MG63 (cell line): ENCODE measurements at regions not wholly inside any gene's neighbourhood (a gene's known extent, or its start where the extent isn't known, plus 50 kb on each side); places are given as distances from the start of the nearest gene placed in this dataset.

Source experiments
- DNase-seq: peaks from one replicate; pipeline ENCODE4 v3.0.0-alpha.2; 2020
- H3K27me3 ChIP-seq: fragments of 250-450 bp; sonication (Bioruptor Pico); 2 replicates; pipeline ENCODE4 v1.5.1; 2020; ENCODE audit warnings: mild to moderate bottlenecking, moderate library complexity
- H3K36me3 ChIP-seq: fragments of 250-450 bp; sonication (Bioruptor Pico); 2 replicates; pipeline ENCODE4 v1.5.1; 2020; ENCODE audit warnings: mild to moderate bottlenecking, moderate library complexity
- H3K4me3 ChIP-seq: fragments of 250-450 bp; sonication (Bioruptor Pico); 2 replicates; pipeline ENCODE4 v1.5.1; 2020; ENCODE audit warnings: mild to moderate bottlenecking, moderate library complexity
- H3K9me3 ChIP-seq: fragments of 250-450 bp; sonication (Bioruptor Pico); 2 replicates; pipeline ENCODE4 v1.5.1; 2020; ENCODE audit warnings: mild to moderate bottlenecking, moderate library complexity

DNA sequence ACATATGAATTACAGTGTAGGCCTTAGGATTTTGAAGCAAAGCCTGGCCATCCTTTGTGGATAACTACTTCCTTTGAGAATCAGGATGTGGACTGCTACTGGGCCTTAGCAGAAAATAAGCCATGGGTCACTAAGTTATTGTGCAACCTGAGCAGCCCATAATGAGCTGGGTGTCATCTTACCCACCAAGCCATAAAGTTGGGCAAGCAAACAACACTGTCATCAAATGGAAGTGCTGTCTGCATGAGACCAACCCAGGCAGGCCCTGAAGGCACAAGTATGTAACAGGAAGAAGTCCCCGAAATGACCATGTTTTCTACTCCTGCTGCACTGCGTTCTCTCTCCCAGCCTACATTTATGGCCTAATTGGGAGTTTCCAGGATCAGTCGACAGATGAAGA lies 205.6 kb upstream of the GGTLC1 start:
- H3K27me3 ChIP-seq: no peaks in the 10 kb centered on the region
- H3K4me3 ChIP-seq: no peak overlapping the region
- H3K9me3 ChIP-seq: no peaks in the 10 kb centered on the region
- no peak for DNase-seq
- no peaks in the 10 kb centered on the region for H3K36me3 ChIP-seq

- H3K4me3 ChIP-seq: no peak overlapping the region
- DNase-seq: no peak
- no peaks in the 10 kb centered on the region for H3K9me3 ChIP-seq
- H3K27me3 ChIP-seq: no peaks in the 10 kb centered on the region
- no peaks in the 10 kb centered on the region for H3K36me3 ChIP-seq
Observed at GRCh38 chr20:24190905-24191304, 202.3 kb upstream of the GGTLC1 start.

GRCh38 chr20:24185791-24186190 lies 197.2 kb upstream of the GGTLC1 start:
- no peaks in the 10 kb centered on the region for H3K9me3 ChIP-seq
- H3K4me3 ChIP-seq: no peak overlapping the region
- H3K36me3 ChIP-seq: no peaks in the 10 kb centered on the region
- no peaks in the 10 kb centered on the region for H3K27me3 ChIP-seq
- no peak for DNase-seq

DNA sequence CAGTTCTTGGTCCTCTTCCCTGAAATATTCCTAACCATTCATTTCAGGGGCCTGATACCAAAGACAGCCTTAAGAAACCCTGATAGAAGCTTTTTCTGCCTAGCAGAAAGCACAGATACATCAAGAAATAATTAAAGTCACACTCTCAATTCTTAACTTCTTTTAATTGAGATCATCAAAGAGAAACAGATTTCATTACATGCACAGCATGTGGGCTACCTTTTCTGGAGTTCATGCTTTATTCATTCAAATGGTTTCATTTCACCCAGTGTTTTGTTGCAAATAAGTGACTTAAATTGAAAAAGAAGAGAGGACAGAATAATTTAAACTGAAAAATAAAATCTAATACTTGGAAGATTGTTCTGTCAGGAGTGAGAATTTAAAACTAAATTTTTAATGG lies 192.6 kb upstream of the GGTLC1 start:
- H3K4me3 ChIP-seq: no peak overlapping the region
- no peaks in the 10 kb centered on the region for H3K27me3 ChIP-seq
- no peaks in the 10 kb centered on the region for H3K9me3 ChIP-seq
- H3K36me3 ChIP-seq: no peaks in the 10 kb centered on the region
- DNase-seq: no peak

- no peak overlapping the region for H3K4me3 ChIP-seq
- no peak for DNase-seq
Observed at GRCh38 chr20:24169256-24169655, 180.7 kb upstream of the GGTLC1 start.

GRCh38 chr20:24166412-24166811 lies 177.8 kb upstream of the GGTLC1 start:
- Histone ChIP-seq H3K27me3 (no peaks in the 10 kb centered on the region), H3K4me3 (no peak overlapping the region), H3K36me3 (no peaks in the 10 kb centered on the region), H3K9me3 (no peaks in the 10 kb centered on the region)
- no peak for DNase-seq

More at GRCh38 chr20:24169256-24169655, 180.7 kb upstream of the GGTLC1 start:
- no peaks in the 10 kb centered on the region for H3K36me3 ChIP-seq
- H3K27me3 ChIP-seq: no peaks in the 10 kb centered on the region
- H3K9me3 ChIP-seq: peaks cover 8% of the 10 kb centered on the region; the same call in 1 of the 2 replicates

DNA sequence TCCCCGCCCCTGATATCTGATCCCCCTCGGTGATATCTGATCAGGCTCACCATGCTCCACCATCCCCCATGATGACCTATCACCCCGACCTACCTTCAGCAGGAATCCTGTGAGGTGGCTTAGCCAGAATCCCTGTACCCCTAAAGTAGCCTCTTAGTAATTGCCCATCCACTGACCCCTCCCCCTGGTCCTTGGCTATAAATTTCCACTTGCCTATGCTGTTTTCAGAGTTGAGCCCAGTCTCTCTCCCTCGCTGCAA lies 177.5 kb upstream of the GGTLC1 start:
- H3K36me3 ChIP-seq: no peaks in the 10 kb centered on the region
- H3K9me3 ChIP-seq: no peaks in the 10 kb centered on the region
- H3K27me3 ChIP-seq: no peaks in the 10 kb centered on the region
- DNase-seq: no peak
- H3K4me3 ChIP-seq: no peak overlapping the region

DNA sequence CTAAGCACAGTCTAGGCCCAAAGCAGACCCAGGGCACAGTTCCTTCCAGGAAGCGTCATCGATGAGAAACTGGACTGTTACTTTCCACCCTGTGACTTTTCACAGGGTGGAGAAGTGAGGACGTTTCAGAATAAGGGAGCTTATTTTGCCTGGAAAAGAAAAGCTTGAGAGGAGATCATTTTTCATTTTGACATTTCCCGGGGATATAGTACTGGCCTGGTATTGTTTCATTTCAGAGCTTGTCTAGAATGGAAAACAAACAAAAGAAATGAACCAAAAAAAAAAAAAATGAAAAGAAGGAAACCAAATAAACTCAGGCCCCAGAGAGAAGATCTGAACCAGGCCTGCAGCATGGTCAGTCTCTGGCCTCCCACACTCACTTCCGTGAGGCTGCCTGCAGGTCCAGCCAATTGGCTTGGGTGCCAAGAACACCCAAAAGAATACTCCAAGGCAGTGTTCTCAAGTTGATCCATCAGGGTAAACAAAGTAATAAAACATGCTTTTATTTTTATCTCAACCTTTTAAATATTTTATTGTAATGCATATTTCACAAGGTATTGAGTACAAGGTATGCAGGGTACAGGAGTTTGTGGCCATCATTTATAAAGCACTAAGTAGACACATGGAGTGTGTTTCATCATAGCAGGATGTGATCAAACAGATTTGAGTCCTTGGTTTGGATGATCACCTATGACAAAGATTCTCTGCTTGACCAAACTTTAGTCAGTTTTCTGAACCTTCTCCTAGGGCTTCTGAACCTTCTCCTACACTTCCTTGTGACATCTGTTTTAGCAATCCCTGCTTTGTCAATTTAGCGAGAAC lies 176.9 kb upstream of the GGTLC1 start:
- Histone ChIP-seq H3K4me3 (no peak overlapping the region), H3K9me3 (no peaks in the 10 kb centered on the region), H3K36me3 (no peaks in the 10 kb centered on the region), H3K27me3 (no peaks in the 10 kb centered on the region)
- DNase-seq: no peak

DNA sequence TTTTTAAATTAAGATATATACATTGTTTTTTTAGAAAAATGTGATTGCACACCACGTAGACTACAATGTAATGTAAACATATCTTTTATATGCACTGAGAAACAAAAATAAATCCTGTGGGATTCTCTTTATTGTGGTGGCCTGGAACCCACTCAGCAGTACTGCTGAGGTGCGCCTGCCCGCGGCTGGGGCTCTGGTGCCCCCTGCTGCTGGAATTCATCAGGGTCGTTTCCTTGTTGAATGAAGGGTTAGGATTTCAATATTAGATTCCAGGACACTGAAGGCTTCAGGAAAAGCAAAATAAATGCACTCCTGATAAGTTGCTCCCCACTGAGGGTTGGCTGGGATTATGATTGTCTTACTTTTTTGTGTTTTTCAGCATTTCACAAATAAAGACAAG lies 175.8 kb upstream of the GGTLC1 start:
- no peaks in the 10 kb centered on the region for H3K36me3 ChIP-seq
- no peak for DNase-seq
- no peak overlapping the region for H3K4me3 ChIP-seq
- no peaks in the 10 kb centered on the region for H3K27me3 ChIP-seq
- no peaks in the 10 kb centered on the region for H3K9me3 ChIP-seq

GRCh38 chr20:24163506-24163905 lies 174.9 kb upstream of the GGTLC1 start:
- DNase-seq: no peak
- Histone ChIP-seq H3K9me3 (no peaks in the 10 kb centered on the region), H3K27me3 (no peaks in the 10 kb centered on the region), H3K36me3 (no peaks in the 10 kb centered on the region), H3K4me3 (no peak overlapping the region)

GRCh38 chr20:24160563-24161281 lies 172.1 kb upstream of the GGTLC1 start:
- Histone ChIP-seq H3K4me3 (no peak overlapping the region), H3K36me3 (no peaks in the 10 kb centered on the region), H3K9me3 (no peaks in the 10 kb centered on the region), H3K27me3 (no peaks in the 10 kb centered on the region)
- DNase-seq: peak; percentile 46

DNA sequence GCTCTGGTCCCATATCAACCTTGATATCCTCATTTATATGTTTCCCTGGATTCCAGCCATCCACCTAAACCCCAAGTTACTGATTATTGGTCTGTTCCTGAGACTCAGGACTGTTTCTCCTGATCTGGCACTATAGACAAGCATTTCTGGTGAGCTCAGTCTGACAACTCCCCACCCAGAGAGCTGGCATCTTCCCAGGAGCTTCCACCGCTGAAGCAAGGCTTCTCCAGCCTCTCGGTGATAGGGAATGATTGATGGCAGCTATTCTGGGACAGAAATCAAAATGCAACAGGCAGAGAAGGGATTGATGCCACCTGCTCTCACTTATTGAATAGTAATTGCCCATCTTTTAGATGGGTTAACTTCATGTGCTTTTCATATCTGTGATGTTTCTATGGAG lies 169.7 kb upstream of the GGTLC1 start:
- no peaks in the 10 kb centered on the region for H3K36me3 ChIP-seq
- no peaks in the 10 kb centered on the region for H3K9me3 ChIP-seq
- H3K4me3 ChIP-seq: no peak overlapping the region
- no peaks in the 10 kb centered on the region for H3K27me3 ChIP-seq
- DNase-seq: no peak

DNA sequence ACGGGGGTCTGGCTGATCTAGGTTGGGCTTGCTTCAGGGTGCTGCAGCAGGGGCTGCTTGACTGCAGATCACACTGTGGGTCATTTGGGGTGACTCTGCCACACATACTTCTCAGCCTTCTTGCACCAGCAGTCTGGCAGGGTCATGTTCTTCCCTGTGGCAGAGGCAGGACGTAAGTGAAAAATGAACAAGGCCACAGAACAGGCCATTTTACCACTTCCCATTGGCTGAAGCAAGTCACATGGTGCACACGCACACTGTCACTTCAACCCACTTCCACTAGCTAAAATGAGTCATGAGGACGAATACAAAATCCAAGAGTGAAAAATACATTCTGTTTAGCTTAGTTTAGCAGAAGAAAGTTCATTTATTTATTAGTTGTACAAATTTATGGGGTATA lies 168.6 kb upstream of the GGTLC1 start:
- Histone ChIP-seq H3K27me3 (no peaks in the 10 kb centered on the region), H3K4me3 (no peak overlapping the region), H3K36me3 (no peaks in the 10 kb centered on the region), H3K9me3 (no peaks in the 10 kb centered on the region)
- DNase-seq: no peak

DNA sequence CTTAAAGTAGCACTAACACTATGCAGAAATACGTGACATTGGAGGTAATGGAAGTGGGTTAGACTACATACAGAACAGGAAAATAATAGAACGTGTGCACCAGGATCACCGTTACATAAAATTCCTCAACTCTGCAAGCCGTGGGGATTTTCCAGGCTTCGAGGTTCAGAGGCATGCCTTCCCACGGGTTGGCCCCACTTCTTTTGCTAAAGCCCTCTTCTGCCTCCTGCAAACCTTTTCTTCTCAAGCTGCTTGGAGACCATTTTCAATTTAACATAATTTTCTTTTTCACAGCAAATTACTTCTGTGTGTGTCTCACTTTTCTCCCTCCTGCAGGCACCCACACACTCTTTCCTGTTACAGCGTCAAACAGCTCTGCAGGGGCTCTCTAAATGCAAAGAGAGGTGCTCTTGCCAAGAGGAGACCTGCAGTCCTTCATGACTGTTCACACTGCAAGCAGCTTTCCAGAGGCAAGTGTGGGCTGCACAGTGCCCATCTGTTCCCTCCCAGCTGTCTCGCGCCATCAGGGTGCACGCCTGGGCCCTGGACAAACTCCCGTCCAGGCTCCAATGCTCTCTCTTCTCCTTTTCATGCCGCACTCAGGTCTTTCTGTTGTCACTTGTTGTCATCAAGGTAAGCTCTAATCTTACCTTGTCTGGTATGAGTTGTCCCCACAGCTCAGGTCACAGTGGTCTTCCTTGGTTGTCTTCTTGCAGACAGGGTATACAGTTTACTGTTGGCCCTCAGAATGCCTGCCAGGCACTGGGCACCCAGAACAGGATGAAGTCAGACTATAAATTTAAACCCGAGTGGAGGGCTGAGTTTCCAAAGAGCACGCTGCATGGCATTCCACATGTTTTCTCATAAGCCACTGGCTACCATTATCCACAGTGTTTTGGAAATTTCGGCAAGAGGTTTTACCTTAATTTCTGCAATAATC lies 164.8 kb upstream of the GGTLC1 start:
- Histone ChIP-seq H3K4me3 (no peak overlapping the region), H3K27me3 (no peaks in the 10 kb centered on the region), H3K36me3 (no peaks in the 10 kb centered on the region), H3K9me3 (no peaks in the 10 kb centered on the region)
- no peak for DNase-seq

- no peak overlapping the region for H3K4me3 ChIP-seq
- DNase-seq: no peak
Observed at GRCh38 chr20:24151621-24152294, 163.2 kb upstream of the GGTLC1 start.

GRCh38 chr20:24150406-24150805 lies 161.8 kb upstream of the GGTLC1 start:
- Histone ChIP-seq H3K36me3 (no peaks in the 10 kb centered on the region), H3K9me3 (no peaks in the 10 kb centered on the region), H3K4me3 (no peak overlapping the region), H3K27me3 (no peaks in the 10 kb centered on the region)
- DNase-seq: no peak

More at GRCh38 chr20:24151621-24152294, 163.2 kb upstream of the GGTLC1 start:
- no peaks in the 10 kb centered on the region for H3K36me3 ChIP-seq
- H3K27me3 ChIP-seq: no peaks in the 10 kb centered on the region
- no peaks in the 10 kb centered on the region for H3K9me3 ChIP-seq

DNA sequence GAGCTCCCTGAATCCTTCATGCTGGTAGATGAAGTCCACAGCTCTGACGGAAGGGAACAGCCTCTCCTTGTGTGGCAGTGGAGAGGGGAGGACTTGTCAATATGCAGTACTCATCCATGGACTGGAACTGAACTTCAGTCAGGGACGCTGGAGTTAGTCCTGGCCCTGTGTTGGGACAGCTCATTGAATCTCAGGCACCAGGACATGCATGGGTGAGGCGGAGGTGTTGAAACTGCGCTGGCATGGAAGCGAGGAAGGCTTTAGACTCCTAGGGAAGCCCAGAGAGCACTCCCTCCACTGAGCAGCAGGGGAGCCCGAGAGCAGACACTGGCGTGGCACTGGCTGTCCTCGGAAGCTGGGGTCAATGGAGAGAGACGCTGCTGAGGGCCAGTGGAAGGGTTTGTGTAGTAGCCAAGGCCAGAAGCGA lies 161.3 kb upstream of the GGTLC1 start:
- H3K4me3 ChIP-seq: no peak overlapping the region
- H3K9me3 ChIP-seq: no peaks in the 10 kb centered on the region
- DNase-seq: no peak
- no peaks in the 10 kb centered on the region for H3K27me3 ChIP-seq
- no peaks in the 10 kb centered on the region for H3K36me3 ChIP-seq
